Prostate gland (tissue), 2 donors: ENCODE measurements at regions not wholly inside any gene's neighbourhood (a gene's known extent, or its start where the extent isn't known, plus 50 kb on each side); places are given as distances from the start of the nearest gene placed in this dataset.

Source experiments
- DNase-seq: peaks from one replicate; pipeline ENCODE4 v3.0.0-alpha.2; 2019; ENCODE audit warnings: low spot score
- H3K27ac ChIP-seq, 2 donors: fragments of 200-600 bp; sonication (generic); 2 replicates each; pipeline ENCODE4 v1.5.1; 2017 to 2019
- H3K27me3 ChIP-seq: fragments of 200-600 bp; sonication (generic); replicated peaks from 2 replicates; pipeline ENCODE4 v1.5.1; 2019; ENCODE audit not compliant: insufficient read depth
- H3K36me3 ChIP-seq, 2 donors: fragments of 200-600 bp; sonication (generic); 1 replicate in 1 of 2; 2 replicates in 1 of 2; pipeline versions ENCODE4 v1.5.1 to v1.8.1; 2017 to 2019
- H3K4me1 ChIP-seq: fragments of 200-600 bp; sonication (generic); replicated peaks from 2 replicates; pipeline ENCODE4 v1.5.1; 2019
- H3K4me3 ChIP-seq, 2 donors: fragments of 200-600 bp; sonication (generic); 2 replicates each; pipeline ENCODE4 v1.5.1; 2017 to 2019
- H3K9me3 ChIP-seq: fragments of 200-600 bp; sonication (generic); 2 replicates; pipeline ENCODE4 v1.5.1; 2017
- CTCF ChIP-seq, 4 experiments: fragments of 200-600 bp in 2 of 4; fragments of 450-650 bp in 2 of 4; sonication (generic) in 2 of 4; IDR thresholded peaks; 1 replicate in 3 of 4; 2 replicates in 1 of 4; pipeline ENCODE4 v1.5.1; 2016 to 2019; ENCODE audit warnings: antibody characterized with exemption in 4 of 4, mild to moderate bottlenecking in 2 of 4, moderate library complexity in 2 of 4
- POLR2A ChIP-seq: fragments of 450-650 bp; IDR thresholded peaks from one replicate; pipeline ENCODE4 v1.6.1; 2016; ENCODE audit warnings: antibody characterized with exemption, mild to moderate bottlenecking
- POLR2AphosphoS5 ChIP-seq: sonication (generic); formaldehyde crosslinking; IDR thresholded peaks from one replicate; pipeline ENCODE4 v1.6.1; 2017; ENCODE audit warnings: antibody characterized with exemption
- WGBS: methylation state at CpG from one replicate; pipeline ENCODE4 v1.1.5; 2018; 5-methylcytosine and 5-hydroxymethylcytosine counted together
- intact Hi-C: fragments of 100-400 bp; cut with DNase I; formaldehyde crosslinking; loops from one replicate; pipeline ENCODE4 v1.14.2; 2022

DNA sequence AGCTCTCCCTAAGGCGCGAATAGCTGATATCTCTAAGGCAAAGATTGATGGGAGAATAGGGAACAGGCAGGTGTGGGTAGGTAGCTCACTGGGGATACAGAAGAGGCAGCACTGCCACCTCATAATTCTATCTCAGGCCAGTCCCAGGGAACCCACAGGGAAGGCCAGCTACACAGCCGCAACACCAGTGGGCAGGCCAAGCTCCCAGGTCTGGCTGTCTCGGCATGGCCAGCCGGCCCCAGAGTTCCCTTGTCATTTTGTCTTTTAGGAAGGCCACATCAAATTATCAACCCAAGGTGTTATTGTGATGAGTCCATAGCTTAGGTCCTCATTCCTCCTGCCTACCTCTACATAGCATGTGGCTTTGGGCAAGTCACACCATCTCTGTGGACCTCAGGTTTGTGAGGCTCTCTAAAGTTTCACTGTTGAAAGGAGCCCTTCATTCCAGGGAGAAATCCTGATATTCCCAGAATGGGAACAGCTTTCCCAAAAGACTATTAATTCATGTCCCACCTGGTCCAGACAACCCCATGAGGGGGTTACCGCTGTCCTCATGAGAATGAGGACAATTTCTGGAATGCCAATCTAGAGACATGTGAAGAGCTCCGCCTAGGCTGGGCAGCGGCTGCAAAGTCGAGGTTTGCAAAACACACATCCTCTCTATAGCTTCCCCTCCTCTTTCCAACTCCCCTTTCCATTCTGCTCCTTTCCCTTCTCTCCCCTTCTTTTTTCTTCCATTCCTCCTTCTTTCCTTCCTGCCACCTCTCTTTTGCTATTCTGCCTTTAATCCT lies 287.1 kb upstream of the ID2 start:
- no peaks in the 10 kb centered on the region for H3K4me1 ChIP-seq
- no peak overlapping the region for H3K4me3 ChIP-seq
- TF ChIP-seq CTCF (IDR thresholded peaks at IDR 0.05) (no peak), POLR2A (no peak), POLR2AphosphoS5 (no peak)
- H3K9me3 ChIP-seq = no peaks in the 10 kb centered on the region
- 94% methylated on average over 9 of the region's 9 CpGs for WGBS
- H3K27me3 ChIP-seq = no peaks in the 10 kb centered on the region
- H3K27ac ChIP-seq = no peak overlapping the region
- intact Hi-C loops = no loop called here
- H3K36me3 ChIP-seq = no peaks in the 10 kb centered on the region
- DNase-seq = no peak

- Histone ChIP-seq H3K4me1 (no peaks in the 10 kb centered on the region), H3K4me3 (no peak overlapping the region), H3K36me3 (no peaks in the 10 kb centered on the region), H3K27me3 (no peaks in the 10 kb centered on the region), H3K27ac (no peak overlapping the region), H3K9me3 (no peaks in the 10 kb centered on the region)
- 71% methylated on average over 1 of the region's 1 CpG for WGBS
- DNase-seq = no peak
- TF ChIP-seq POLR2A = no peak
- TF ChIP-seq CTCF (IDR thresholded peaks at IDR 0.05) = no peak
- TF ChIP-seq POLR2AphosphoS5 = no peak
- intact Hi-C loops = no loop called here
Observed at GRCh38 chr2:8395718-8396117, 286.1 kb upstream of the ID2 start.

- no peaks in the 10 kb centered on the region for H3K4me1 ChIP-seq
- intact Hi-C loops = no loop called here
- DNase-seq = no peak
- no peak overlapping the region for H3K27ac ChIP-seq
- H3K9me3 ChIP-seq = no peaks in the 10 kb centered on the region
- no peak for TF ChIP-seq POLR2A
- no peak for TF ChIP-seq POLR2AphosphoS5
- no peaks in the 10 kb centered on the region for H3K36me3 ChIP-seq
- H3K27me3 ChIP-seq = no peaks in the 10 kb centered on the region
- WGBS = 83% methylated on average over 13 of the region's 13 CpGs
- H3K4me3 ChIP-seq = no peak overlapping the region
Observed at GRCh38 chr2:8398040-8398668, 283.7 kb upstream of the ID2 start.

DNA sequence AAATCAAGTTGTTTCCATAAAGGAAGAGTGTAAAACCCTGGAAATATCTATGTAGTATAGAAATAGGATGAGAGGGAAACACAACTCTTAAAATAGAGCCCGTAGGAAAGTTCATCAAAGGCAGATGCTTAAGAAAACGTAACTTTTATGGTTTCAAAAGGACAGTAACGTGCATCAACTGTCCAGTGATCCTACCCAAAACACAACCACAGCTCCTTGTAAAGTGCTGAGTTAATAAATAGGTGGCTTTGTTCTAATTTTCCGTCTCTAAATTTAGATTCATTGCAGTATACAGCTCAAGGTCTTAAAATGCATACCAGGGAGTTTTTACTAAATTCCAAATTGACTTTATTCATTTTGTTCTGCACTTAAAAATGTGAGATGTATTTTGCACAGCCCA lies 282.1 kb upstream of the ID2 start:
- no peak overlapping the region for H3K4me3 ChIP-seq
- intact Hi-C loops = no loop called here
- no peaks in the 10 kb centered on the region for H3K4me1 ChIP-seq
- DNase-seq = no peak
- WGBS = 70% methylated on average over 4 of the region's 4 CpGs
- no peaks in the 10 kb centered on the region for H3K27me3 ChIP-seq
- no peaks in the 10 kb centered on the region for H3K36me3 ChIP-seq
- TF ChIP-seq CTCF (IDR thresholded peaks at IDR 0.05) = no peak
- no peak for TF ChIP-seq POLR2AphosphoS5
- TF ChIP-seq POLR2A = no peak
- no peak overlapping the region for H3K27ac ChIP-seq
- H3K9me3 ChIP-seq = no peaks in the 10 kb centered on the region

DNA sequence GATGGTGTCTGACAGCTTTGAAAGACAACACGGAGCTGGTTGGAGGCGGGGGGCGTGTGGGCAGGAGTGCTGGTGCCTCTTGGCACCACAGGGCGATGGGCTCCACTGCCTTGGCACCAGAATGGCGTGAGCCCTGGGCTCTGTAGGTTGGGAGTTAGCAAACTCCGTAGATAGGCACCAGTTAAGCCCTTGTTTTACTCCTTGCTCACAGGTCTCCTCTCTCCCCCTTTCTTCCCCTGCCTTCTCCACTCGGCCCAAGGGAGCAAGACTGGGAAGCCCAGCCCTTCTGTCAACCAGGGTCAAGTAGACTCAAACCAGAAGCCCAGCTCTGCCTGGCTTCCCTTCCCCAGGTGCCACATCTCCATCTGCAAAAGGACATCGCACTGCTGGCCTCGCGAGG lies 281.7 kb upstream of the ID2 start:
- no peak for TF ChIP-seq POLR2A
- no peak for TF ChIP-seq POLR2AphosphoS5
- TF ChIP-seq CTCF (IDR thresholded peaks at IDR 0.05) = no peak
- H3K36me3 ChIP-seq = no peaks in the 10 kb centered on the region

More for the DNA sequence above, 281.7 kb upstream of the ID2 start:
- no peak overlapping the region for H3K27ac ChIP-seq
- no peaks in the 10 kb centered on the region for H3K27me3 ChIP-seq
- no peak overlapping the region for H3K4me3 ChIP-seq
- intact Hi-C loops = no loop called here
- whole genome bisulfite sequencing = 87% methylated on average over 10 of the region's 10 CpGs
- no peaks in the 10 kb centered on the region for H3K4me1 ChIP-seq
- H3K9me3 ChIP-seq = no peaks in the 10 kb centered on the region
- no peak for DNase-seq
